HUES6 (cell line): ENCODE measurements at regions not wholly inside any gene's neighbourhood (a gene's known extent, or its start where the extent isn't known, plus 50 kb on each side); places are given as distances from the start of the nearest gene placed in this dataset.

Source experiments
- H3K27ac ChIP-seq: 2 replicates; pipeline ENCODE4 v1.7.0; 2013; ENCODE audit warnings: low read depth, mild to moderate bottlenecking, low read length, inconsistent platforms
- H3K27me3 ChIP-seq: 2 replicates; pipeline ENCODE4 v1.6.1; 2013; ENCODE audit warnings: low read length; ENCODE audit not compliant: control insufficient read depth, insufficient read depth
- H3K36me3 ChIP-seq: 2 replicates; pipeline ENCODE4 v1.6.1; 2013; ENCODE audit warnings: low read length; ENCODE audit not compliant: control insufficient read depth, insufficient read depth
- H3K4me1 ChIP-seq: 2 replicates; pipeline ENCODE4 v1.6.1; 2013; ENCODE audit warnings: low read length; ENCODE audit not compliant: control insufficient read depth, insufficient read depth
- H3K4me3 ChIP-seq: 2 replicates; pipeline ENCODE4 v1.5.1; 2013; ENCODE audit warnings: low read depth, low read length
- H3K9ac ChIP-seq: one replicate; pipeline ENCODE4 v1.6.1; 2013; ENCODE audit warnings: mild to moderate bottlenecking, low read length
- H3K9me3 ChIP-seq: 2 replicates; pipeline ENCODE4 v1.6.1; 2013; ENCODE audit warnings: low read depth, low read length; ENCODE audit not compliant: control insufficient read depth, insufficient read depth

GRCh38 chr14:71380271-71380670 lies 473.0 kb downstream of the PCNX1 start:
- no peak overlapping the region for H3K27ac ChIP-seq
- no peak overlapping the region for H3K9ac ChIP-seq
- peaks cover 26% of the 10 kb centered on the region for H3K9me3 ChIP-seq
- H3K4me1 ChIP-seq: peaks cover 9% of the 10 kb centered on the region
- H3K4me3 ChIP-seq: no peak overlapping the region
- no peaks in the 10 kb centered on the region for H3K36me3 ChIP-seq
- H3K27me3 ChIP-seq: no peaks in the 10 kb centered on the region

GRCh38 chr14:71381814-71382213 lies 474.6 kb downstream of the PCNX1 start:
- Histone ChIP-seq H3K4me3 (no peak overlapping the region), H3K9me3 (peaks cover 17% of the 10 kb centered on the region), H3K27me3 (no peaks in the 10 kb centered on the region), H3K9ac (no peak overlapping the region), H3K36me3 (no peaks in the 10 kb centered on the region), H3K4me1 (peaks cover 9% of the 10 kb centered on the region), H3K27ac (no peak overlapping the region)

DNA sequence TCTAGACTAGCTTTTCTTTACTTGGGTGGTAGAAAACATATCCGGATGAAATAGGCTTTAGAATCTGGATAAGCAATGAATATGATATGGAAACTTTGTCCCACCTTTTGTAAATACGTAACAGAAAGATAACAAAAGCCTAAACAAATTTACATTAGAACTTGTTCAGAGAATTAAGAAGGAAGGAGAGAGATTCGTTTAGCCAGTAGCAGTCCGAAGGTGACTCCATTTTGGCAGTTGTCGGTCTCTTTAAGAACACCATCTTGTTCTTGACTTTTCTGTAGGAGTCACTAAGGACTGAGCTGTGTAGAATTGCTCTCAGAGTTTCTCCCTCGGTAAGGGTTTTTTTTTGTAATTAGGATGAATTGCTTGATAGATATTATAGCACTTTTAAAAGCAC lies 475.1 kb downstream of the PCNX1 start:
- H3K27ac ChIP-seq: no peak overlapping the region
- no peak overlapping the region for H3K9ac ChIP-seq
- H3K4me1 ChIP-seq: peaks cover 9% of the 10 kb centered on the region
- no peaks in the 10 kb centered on the region for H3K27me3 ChIP-seq
- H3K36me3 ChIP-seq: no peaks in the 10 kb centered on the region
- peaks cover 14% of the 10 kb centered on the region for H3K9me3 ChIP-seq
- no peak overlapping the region for H3K4me3 ChIP-seq

DNA sequence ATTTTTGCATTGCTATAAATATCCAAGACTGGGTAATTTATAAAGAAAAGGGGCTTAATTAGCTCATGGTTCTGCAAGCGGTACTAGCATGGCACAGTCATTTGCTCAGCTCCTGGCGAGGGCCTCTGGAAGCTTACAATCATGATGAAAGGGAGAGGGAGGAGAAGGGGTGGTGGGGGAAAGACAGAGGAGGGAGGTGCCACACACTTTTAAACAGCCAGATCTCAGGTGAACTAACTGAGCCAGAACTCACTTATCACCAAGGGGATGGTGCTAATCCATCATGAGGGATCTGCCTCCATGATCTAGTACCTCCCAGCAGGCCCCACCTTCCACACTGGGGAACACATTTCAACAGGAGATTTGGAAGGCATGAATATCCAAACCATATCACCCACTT lies 476.3 kb downstream of the PCNX1 start:
- H3K36me3 ChIP-seq: no peaks in the 10 kb centered on the region
- no peak overlapping the region for H3K4me3 ChIP-seq
- H3K9ac ChIP-seq: no peak overlapping the region
- H3K4me1 ChIP-seq: peaks cover 9% of the 10 kb centered on the region
- no peak overlapping the region for H3K27ac ChIP-seq
- H3K27me3 ChIP-seq: no peaks in the 10 kb centered on the region
- H3K9me3 ChIP-seq: peaks cover 7% of the 10 kb centered on the region

DNA sequence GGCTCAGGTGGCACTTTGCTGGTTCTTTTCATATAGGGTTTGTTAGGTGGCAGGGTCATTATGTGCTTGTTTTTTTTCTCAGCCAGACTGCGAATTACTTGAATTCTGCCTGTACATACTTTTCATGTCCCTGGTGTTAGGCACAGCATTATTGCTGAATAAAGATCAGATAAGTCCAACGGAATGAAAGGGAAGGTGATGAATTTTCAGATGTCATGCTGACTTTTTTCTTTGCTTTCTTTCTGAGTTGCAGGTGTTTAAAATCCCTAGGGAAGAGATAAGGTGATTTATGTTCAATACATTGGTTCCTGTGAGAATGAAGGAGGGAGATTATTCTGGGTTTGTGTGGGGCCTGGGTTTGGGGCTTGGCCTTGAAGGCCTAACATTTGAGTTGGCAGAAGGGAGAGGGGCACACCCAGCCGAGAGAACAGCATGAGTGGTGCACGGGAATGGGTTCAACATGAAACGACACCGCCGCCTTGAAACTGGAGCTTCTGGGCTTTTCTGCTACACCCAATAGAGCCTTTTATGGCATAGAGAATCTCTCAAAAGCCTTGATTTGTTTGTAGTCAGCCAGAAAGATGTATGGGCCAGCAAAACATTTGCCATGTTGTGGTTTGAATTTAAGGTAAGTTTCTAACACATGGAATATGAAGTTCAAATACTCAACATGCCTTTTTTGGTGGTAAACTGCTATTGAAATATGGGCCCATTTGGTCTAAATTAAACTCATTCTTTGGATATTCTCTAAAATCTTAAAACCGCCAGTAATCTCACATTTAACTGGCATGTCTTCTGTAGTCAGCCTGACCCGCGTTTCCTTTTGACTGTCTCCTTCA lies 477.0 kb downstream of the PCNX1 start:
- Histone ChIP-seq H3K27me3 (no peaks in the 10 kb centered on the region), H3K27ac (no peak overlapping the region), H3K9ac (no peak overlapping the region), H3K4me3 (no peak overlapping the region), H3K9me3 (peaks cover under 1% of the 10 kb centered on the region), H3K36me3 (no peaks in the 10 kb centered on the region), H3K4me1 (peaks cover 9% of the 10 kb centered on the region)

DNA sequence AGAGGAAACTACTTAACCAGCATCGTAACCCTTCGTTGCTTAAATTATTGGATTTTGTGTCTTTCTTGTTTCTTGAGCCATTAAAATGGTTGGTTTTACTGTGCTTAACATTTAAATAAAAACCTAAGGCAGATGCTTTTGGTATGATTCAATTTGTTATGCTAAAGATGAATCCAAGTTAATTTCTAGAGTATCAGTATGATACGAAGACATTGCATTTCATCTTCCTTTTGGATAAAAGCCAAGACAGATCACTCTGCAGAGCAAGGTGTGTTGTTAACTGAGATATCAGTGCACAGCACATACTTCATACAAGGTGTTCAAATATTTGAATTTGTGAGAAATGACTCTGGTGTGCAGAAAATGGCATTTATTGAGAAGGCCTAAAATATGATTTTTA lies 480.5 kb downstream of the PCNX1 start:
- Histone ChIP-seq H3K9me3 (no peaks in the 10 kb centered on the region), H3K36me3 (no peaks in the 10 kb centered on the region), H3K4me3 (no peak overlapping the region)

GRCh38 chr14:71388336-71388735 lies 481.1 kb downstream of the PCNX1 start:
- Histone ChIP-seq H3K4me1 (peaks cover 6% of the 10 kb centered on the region), H3K27me3 (no peaks in the 10 kb centered on the region), H3K36me3 (no peaks in the 10 kb centered on the region), H3K9ac (no peak overlapping the region), H3K27ac (no peak overlapping the region), H3K9me3 (no peaks in the 10 kb centered on the region), H3K4me3 (no peak overlapping the region)

More for the DNA sequence above, 480.5 kb downstream of the PCNX1 start:
- no peaks in the 10 kb centered on the region for H3K27me3 ChIP-seq
- no peak overlapping the region for H3K27ac ChIP-seq
- H3K4me1 ChIP-seq: peaks cover 6% of the 10 kb centered on the region
- H3K9ac ChIP-seq: no peak overlapping the region

- Histone ChIP-seq H3K27ac (no peak overlapping the region), H3K36me3 (no peaks in the 10 kb centered on the region), H3K9ac (no peak overlapping the region), H3K4me1 (peaks cover 5% of the 10 kb centered on the region), H3K9me3 (no peaks in the 10 kb centered on the region), H3K4me3 (no peak overlapping the region), H3K27me3 (no peaks in the 10 kb centered on the region)
These were observed 481.6 kb downstream of the PCNX1 start for GRCh38 chr14:71388862-71389261.

GRCh38 chr14:71394386-71394785 lies 487.1 kb downstream of the PCNX1 start:
- H3K9me3 ChIP-seq: no peaks in the 10 kb centered on the region
- no peak overlapping the region for H3K4me3 ChIP-seq
- no peaks in the 10 kb centered on the region for H3K27me3 ChIP-seq
- no peak overlapping the region for H3K27ac ChIP-seq
- 0 out of 2 replicates have a peak, but pooled peaks cover 3% of the 10 kb centered on the region for H3K4me1 ChIP-seq
- no peaks in the 10 kb centered on the region for H3K36me3 ChIP-seq
- no peak overlapping the region for H3K9ac ChIP-seq

DNA sequence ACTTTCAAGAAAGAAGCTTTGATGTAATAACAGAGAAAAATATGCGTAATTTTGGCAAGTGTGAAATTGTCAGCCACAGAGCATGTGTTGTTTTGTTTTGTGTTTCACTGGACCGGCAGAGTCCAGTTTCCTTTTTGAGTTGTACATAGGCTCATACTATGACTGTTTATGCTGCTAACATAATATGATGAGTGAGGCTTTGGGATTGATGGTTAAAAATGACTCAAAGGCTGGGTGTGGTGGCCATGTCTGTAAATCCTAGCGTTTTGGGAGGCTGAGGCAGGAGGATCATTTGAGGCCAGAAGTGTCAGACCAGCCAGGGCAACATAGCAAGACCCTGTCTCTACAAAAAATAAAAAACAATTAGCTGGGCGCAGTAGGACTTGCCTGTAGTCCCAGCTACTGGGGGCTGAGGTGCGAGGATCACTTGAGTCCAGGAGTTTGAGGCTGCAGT lies 487.9 kb downstream of the PCNX1 start:
- no peak overlapping the region for H3K4me3 ChIP-seq
- H3K27ac ChIP-seq: no peak overlapping the region
- H3K9ac ChIP-seq: no peak overlapping the region
- H3K27me3 ChIP-seq: no peaks in the 10 kb centered on the region
- H3K9me3 ChIP-seq: no peaks in the 10 kb centered on the region
- H3K4me1 ChIP-seq: 0 out of 2 replicates have a peak, but pooled peaks cover 3% of the 10 kb centered on the region
- H3K36me3 ChIP-seq: no peaks in the 10 kb centered on the region

DNA sequence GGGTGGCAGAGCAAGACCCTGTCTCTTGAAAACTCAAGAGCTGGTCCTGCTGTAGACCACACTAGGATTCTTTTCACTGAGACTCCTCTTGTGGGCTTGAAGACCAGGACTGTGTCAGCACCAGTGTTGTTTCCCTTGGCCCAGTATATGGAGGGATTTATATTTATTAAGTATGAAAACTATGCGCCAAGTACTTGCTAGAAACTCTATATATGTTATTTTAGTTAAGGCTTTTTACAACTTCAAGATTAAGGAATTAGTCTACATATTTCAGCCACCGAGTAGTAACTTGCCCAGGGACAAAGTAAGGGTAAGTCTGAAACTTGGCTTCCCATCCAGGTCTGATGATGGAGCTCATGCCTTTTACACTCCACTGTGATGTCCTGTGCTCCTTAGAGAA lies 488.4 kb downstream of the PCNX1 start:
- no peaks in the 10 kb centered on the region for H3K9me3 ChIP-seq
- H3K4me1 ChIP-seq: peaks cover 4% of the 10 kb centered on the region
- no peaks in the 10 kb centered on the region for H3K27me3 ChIP-seq
- no peak overlapping the region for H3K4me3 ChIP-seq
- H3K36me3 ChIP-seq: no peaks in the 10 kb centered on the region
- no peak overlapping the region for H3K9ac ChIP-seq
- H3K27ac ChIP-seq: no peak overlapping the region
